GM12875 (cell line): ENCODE measurements at regions not wholly inside any gene's neighbourhood (a gene's known extent, or its start where the extent isn't known, plus 50 kb on each side); places are given as distances from the start of the nearest gene placed in this dataset.

ENCODE experiments used
- H3K4me3 ChIP-seq: one replicate; pipeline ENCODE4 v1.5.1; 2011; ENCODE audit warnings: low read depth, low read length, control low read depth
- CTCF ChIP-seq: IDR thresholded peaks from 2 replicates; pipeline ENCODE4 v1.5.1; 2011; ENCODE audit warnings: low read depth, mild to moderate bottlenecking, control low read depth, inconsistent platforms, low read length, moderate library complexity, borderline replicate concordance; ENCODE audit not compliant: insufficient read depth

GRCh38 chr5:13640270-13640669 lies 304.2 kb downstream of the DNAH5 start:
- no peak for TF ChIP-seq CTCF
- H3K4me3 ChIP-seq: no peak overlapping the region

GRCh38 chr5:13632676-13633075 lies 311.8 kb downstream of the DNAH5 start:
- no peak overlapping the region for H3K4me3 ChIP-seq
- TF ChIP-seq CTCF: no peak

- H3K4me3 ChIP-seq: no peak overlapping the region
- no peak for TF ChIP-seq CTCF
These were observed 315.3 kb downstream of the DNAH5 start for GRCh38 chr5:13629218-13629617.

DNA sequence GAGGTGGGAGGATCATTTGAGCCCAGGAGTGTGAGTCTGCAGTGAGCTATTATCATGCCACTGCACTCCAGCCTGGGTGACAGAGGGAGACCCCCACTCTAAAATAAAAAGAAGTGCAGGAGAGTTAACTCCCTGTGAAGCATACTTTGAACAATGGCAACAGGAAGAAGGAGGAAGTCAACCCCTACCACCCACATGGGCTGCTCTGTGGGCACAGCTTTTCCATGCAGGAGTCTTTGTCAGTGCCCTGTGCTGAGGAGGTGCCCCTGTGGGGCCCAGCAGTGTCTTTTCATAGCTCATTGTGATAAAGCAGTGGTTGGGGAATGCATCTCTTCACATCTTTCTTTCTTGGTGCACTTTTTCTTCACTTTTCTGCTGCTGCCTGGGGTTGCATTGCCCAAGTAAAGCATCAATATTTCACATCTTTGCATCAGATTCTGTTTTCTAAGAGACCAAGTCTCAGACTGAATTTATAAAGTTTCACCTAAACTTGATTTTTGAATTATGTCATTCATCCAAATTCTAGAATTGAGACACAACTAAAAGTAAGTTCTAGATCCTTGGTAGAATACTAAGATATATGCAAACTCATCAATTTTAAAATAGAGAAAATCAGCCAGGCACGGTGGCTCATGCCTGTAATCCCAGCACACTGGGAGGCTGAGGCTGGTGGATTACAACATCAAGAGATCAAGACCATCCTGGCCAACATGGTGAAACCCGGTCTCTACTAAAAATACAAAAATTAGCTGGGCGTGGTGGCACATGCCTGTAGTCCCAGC lies 316.6 kb downstream of the DNAH5 start:
- TF ChIP-seq CTCF: no peak

DNA sequence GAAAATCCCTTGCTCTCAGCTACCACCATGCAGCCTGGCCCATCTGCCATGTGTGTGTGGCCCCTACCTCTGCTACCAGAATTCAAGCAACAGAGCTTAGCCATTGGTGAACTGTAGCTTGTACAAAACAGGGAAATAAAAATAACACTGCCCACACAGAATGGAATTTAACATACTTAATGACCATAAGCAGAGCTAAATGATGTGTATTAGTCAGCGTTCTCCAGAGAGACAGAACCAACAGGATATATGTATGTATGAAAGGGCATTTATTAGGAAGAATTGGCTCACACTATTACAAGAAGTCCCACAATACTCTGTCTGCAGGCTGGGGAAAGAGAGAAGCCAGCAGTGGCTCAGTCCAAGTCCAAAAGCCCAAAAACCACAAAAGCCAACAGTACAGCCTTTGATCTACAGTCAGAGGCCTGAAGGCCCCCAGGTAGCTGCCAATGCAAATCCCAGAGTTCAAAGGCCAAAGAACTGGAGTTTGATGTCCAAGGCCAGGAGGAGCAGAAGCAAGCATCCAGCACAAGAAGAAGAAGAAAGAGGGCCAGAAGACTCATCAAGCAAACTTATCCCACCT lies 318.8 kb downstream of the DNAH5 start:
- no peak overlapping the region for H3K4me3 ChIP-seq
- no peak for TF ChIP-seq CTCF

More for the DNA sequence above, 316.6 kb downstream of the DNAH5 start:
- no peak overlapping the region for H3K4me3 ChIP-seq

GRCh38 chr5:13624283-13625074 lies 320.0 kb downstream of the DNAH5 start:
- no peak overlapping the region for H3K4me3 ChIP-seq
- no peak for TF ChIP-seq CTCF
